ENCODE measurements at regions not wholly inside any gene's neighbourhood (a gene's known extent, or its start where the extent isn't known, plus 50 kb on each side); places are given as distances from the start of the nearest gene placed in this dataset.

GRCh38 chr14:53872681-53873089, 83.9 kb downstream of the BMP4 start:
- H2BK120ac ChIP-seq (ENCODE audit: insufficient read depth, low read length, poor library complexity) = no peak overlapping the region
- H2BK12ac ChIP-seq (ENCODE audit: low read length) = no peak overlapping the region
- no peak overlapping the region for H2AK5ac ChIP-seq (ENCODE audit: low read length)
- H3K79me1 ChIP-seq (ENCODE audit: low read length) = no peaks in the 10 kb centered on the region
- no peak overlapping the region for H3K4me2 ChIP-seq (ENCODE audit: low read length)
- no peak overlapping the region for H2AFZ ChIP-seq (ENCODE audit: insufficient read depth, low read length, poor library complexity)
- H3K4ac ChIP-seq (ENCODE audit: low read depth, low read length) = no peak overlapping the region
- H3K36me3 ChIP-seq (ENCODE audit: control insufficient read depth in 1 of 2, insufficient read depth in 2 of 2, low read length in 2 of 2) = no peaks in the 10 kb centered on the region
- no peaks in the 10 kb centered on the region for H3K27me3 ChIP-seq (ENCODE audit: insufficient read depth, low read length)
- H2BK5ac ChIP-seq (ENCODE audit: low read depth, low read length, poor library complexity) = no peak overlapping the region
- WGBS (ENCODE audit: extremely low coverage, insufficient coverage, insufficient read length) = no CpG with 5 or more reads among the region's 1 CpG
- no peak overlapping the region for H4K12ac ChIP-seq (ENCODE audit: low read depth, low read length)
- no peak overlapping the region for H3K14ac ChIP-seq (ENCODE audit: low read length)
- H3K9me3 ChIP-seq (ENCODE audit: insufficient read depth, low read depth, low read length) = peaks cover 2% of the 10 kb centered on the region
- H4K91ac ChIP-seq (ENCODE audit: low read depth, low read length) = no peak overlapping the region
- no peaks in the 10 kb centered on the region for H3K4me1 ChIP-seq (ENCODE audit: control insufficient read depth in 1 of 2, insufficient read depth in 2 of 2, low read length in 2 of 2)
- H3K27ac ChIP-seq (ENCODE audit: low read depth, low read length) = no peak overlapping the region
- no peak overlapping the region for H3K23ac ChIP-seq (ENCODE audit: low read length)
- H4K8ac ChIP-seq (ENCODE audit: low read depth, low read length) = no peak overlapping the region
- no peak overlapping the region for H3K4me3 ChIP-seq (ENCODE audit: low read depth, low read length)
- no peak for DNase-seq
- H3K18ac ChIP-seq (ENCODE audit: low read length) = no peak overlapping the region
- no peak overlapping the region for H3K9ac ChIP-seq (ENCODE audit: low read length)
- H3K79me2 ChIP-seq (ENCODE audit: control insufficient read depth, insufficient read depth, low read length, poor library complexity) = no peaks in the 10 kb centered on the region

GRCh38 chr14:53871951-53872350, 84.7 kb downstream of the BMP4 start:
- Histone ChIP-seq H3K27ac (ENCODE audit: low read depth, low read length) (no peak overlapping the region), H3K79me1 (ENCODE audit: low read length) (no peaks in the 10 kb centered on the region), H3K23ac (ENCODE audit: low read length) (no peak overlapping the region), H2BK12ac (ENCODE audit: low read length) (no peak overlapping the region), H2AK5ac (ENCODE audit: low read length) (no peak overlapping the region), H3K4me3 (ENCODE audit: low read depth, low read length) (no peak overlapping the region), H2BK5ac (ENCODE audit: low read depth, low read length, poor library complexity) (no peak overlapping the region), H2AFZ (ENCODE audit: insufficient read depth, low read length, poor library complexity) (no peak overlapping the region), H3K14ac (ENCODE audit: low read length) (no peak overlapping the region), H3K4me1 (ENCODE audit: control insufficient read depth in 1 of 2, insufficient read depth in 2 of 2, low read length in 2 of 2) (no peaks in the 10 kb centered on the region), H4K12ac (ENCODE audit: low read depth, low read length) (no peak overlapping the region), H4K91ac (ENCODE audit: low read depth, low read length) (no peak overlapping the region), H3K4ac (ENCODE audit: low read depth, low read length) (no peak overlapping the region), H3K9ac (ENCODE audit: low read length) (no peak overlapping the region), H3K9me3 (ENCODE audit: insufficient read depth, low read depth, low read length) (peaks cover 2% of the 10 kb centered on the region), H4K8ac (ENCODE audit: low read depth, low read length) (no peak overlapping the region), H3K18ac (ENCODE audit: low read length) (no peak overlapping the region), H3K27me3 (ENCODE audit: insufficient read depth, low read length) (no peaks in the 10 kb centered on the region), H3K36me3 (ENCODE audit: control insufficient read depth in 1 of 2, insufficient read depth in 2 of 2, low read length in 2 of 2) (no peaks in the 10 kb centered on the region), H3K4me2 (ENCODE audit: low read length) (no peak overlapping the region), H3K79me2 (ENCODE audit: control insufficient read depth, insufficient read depth, low read length, poor library complexity) (no peaks in the 10 kb centered on the region), H2BK120ac (ENCODE audit: insufficient read depth, low read length, poor library complexity) (no peak overlapping the region)
- no CpG with 5 or more reads among the region's 2 CpGs for WGBS (ENCODE audit: extremely low coverage, insufficient coverage, insufficient read length)
- no peak for DNase-seq

- Histone ChIP-seq H3K23ac (ENCODE audit: low read length) (no peak overlapping the region), H3K4me1 (ENCODE audit: control insufficient read depth in 1 of 2, insufficient read depth in 2 of 2, low read length in 2 of 2) (no peaks in the 10 kb centered on the region), H3K14ac (ENCODE audit: low read length) (no peak overlapping the region), H3K79me1 (ENCODE audit: low read length) (no peaks in the 10 kb centered on the region), H3K4me3 (ENCODE audit: low read depth, low read length) (no peak overlapping the region), H2AK5ac (ENCODE audit: low read length) (no peak overlapping the region), H4K91ac (ENCODE audit: low read depth, low read length) (no peak overlapping the region), H2BK5ac (ENCODE audit: low read depth, low read length, poor library complexity) (no peak overlapping the region), H4K12ac (ENCODE audit: low read depth, low read length) (no peak overlapping the region), H3K4me2 (ENCODE audit: low read length) (no peak overlapping the region), H2BK12ac (ENCODE audit: low read length) (no peak overlapping the region), H4K8ac (ENCODE audit: low read depth, low read length) (no peak overlapping the region), H3K36me3 (ENCODE audit: control insufficient read depth in 1 of 2, insufficient read depth in 2 of 2, low read length in 2 of 2) (no peaks in the 10 kb centered on the region), H2AFZ (ENCODE audit: insufficient read depth, low read length, poor library complexity) (no peak overlapping the region), H3K27me3 (ENCODE audit: insufficient read depth, low read length) (no peaks in the 10 kb centered on the region), H3K4ac (ENCODE audit: low read depth, low read length) (no peak overlapping the region), H3K79me2 (ENCODE audit: control insufficient read depth, insufficient read depth, low read length, poor library complexity) (no peaks in the 10 kb centered on the region), H3K27ac (ENCODE audit: low read depth, low read length) (no peak overlapping the region), H3K18ac (ENCODE audit: low read length) (no peak overlapping the region), H3K9me3 (ENCODE audit: insufficient read depth, low read depth, low read length) (peaks cover 2% of the 10 kb centered on the region), H3K9ac (ENCODE audit: low read length) (no peak overlapping the region), H2BK120ac (ENCODE audit: insufficient read depth, low read length, poor library complexity) (no peak overlapping the region)
- DNase-seq = no peak
- WGBS (ENCODE audit: extremely low coverage, insufficient coverage, insufficient read length) = no CpG with 5 or more reads among the region's 3 CpGs
Observed at GRCh38 chr14:53871011-53871410, 85.6 kb downstream of the BMP4 start.

GRCh38 chr14:53865711-53866110, 90.9 kb downstream of the BMP4 start:
- no peak overlapping the region for H2BK5ac ChIP-seq (ENCODE audit: low read depth, low read length, poor library complexity)
- H2BK12ac ChIP-seq (ENCODE audit: low read length) = no peak overlapping the region
- no peak overlapping the region for H3K14ac ChIP-seq (ENCODE audit: low read length)
- H3K79me1 ChIP-seq (ENCODE audit: low read length) = no peaks in the 10 kb centered on the region
- H3K79me2 ChIP-seq (ENCODE audit: control insufficient read depth, insufficient read depth, low read length, poor library complexity) = no peaks in the 10 kb centered on the region
- no peak overlapping the region for H2AK5ac ChIP-seq (ENCODE audit: low read length)
- no peak overlapping the region for H4K91ac ChIP-seq (ENCODE audit: low read depth, low read length)
- no peaks in the 10 kb centered on the region for H3K36me3 ChIP-seq (ENCODE audit: control insufficient read depth in 1 of 2, insufficient read depth in 2 of 2, low read length in 2 of 2)
- peaks cover 5 to 6% of the 10 kb centered on the region in 2 experiments for H3K4me1 ChIP-seq (ENCODE audit: control insufficient read depth in 1 of 2, insufficient read depth in 2 of 2, low read length in 2 of 2)
- no peak overlapping the region for H2AFZ ChIP-seq (ENCODE audit: insufficient read depth, low read length, poor library complexity)
- no peak overlapping the region for H3K18ac ChIP-seq (ENCODE audit: low read length)
- no peak overlapping the region for H3K4ac ChIP-seq (ENCODE audit: low read depth, low read length)
- H3K9ac ChIP-seq (ENCODE audit: low read length) = no peak overlapping the region
- no peak overlapping the region for H3K23ac ChIP-seq (ENCODE audit: low read length)
- H3K27me3 ChIP-seq (ENCODE audit: insufficient read depth, low read length) = no peaks in the 10 kb centered on the region
- H2BK120ac ChIP-seq (ENCODE audit: insufficient read depth, low read length, poor library complexity) = no peak overlapping the region
- no peak for DNase-seq
- no peak overlapping the region for H3K4me3 ChIP-seq (ENCODE audit: low read depth, low read length)
- no peak overlapping the region for H3K4me2 ChIP-seq (ENCODE audit: low read length)
- no peak overlapping the region for H3K27ac ChIP-seq (ENCODE audit: low read depth, low read length)
- H4K12ac ChIP-seq (ENCODE audit: low read depth, low read length) = no peak overlapping the region
- no peak overlapping the region for H4K8ac ChIP-seq (ENCODE audit: low read depth, low read length)
- WGBS (ENCODE audit: extremely low coverage, insufficient coverage, insufficient read length) = no CpG with 5 or more reads among the region's 2 CpGs
- H3K9me3 ChIP-seq (ENCODE audit: insufficient read depth, low read depth, low read length) = no peaks in the 10 kb centered on the region
